Stimulated activated CD4-positive, alpha-beta T cell treated with anti-CD3 and anti-CD28 coated beads, Interleukin-15, amount 100 ng/mL, for 24 hours (primary cell): ENCODE measurements at regions not wholly inside any gene's neighbourhood (a gene's known extent, or its start where the extent isn't known, plus 50 kb on each side); places are given as distances from the start of the nearest gene placed in this dataset.
"Not testable (repeated sequence)": the region's sequence is repeated elsewhere in the genome, so short reads cannot be mapped to it uniquely, and the experiment has no call there.

Experiments used
- DNase-seq: peaks from one replicate; pipeline ENCODE4 v3.0.0-alpha.2; 2020

- no peak for DNase-seq
Measured at GRCh38 chr14:106026026-106026425, 499.6 kb downstream of the TMEM121 start.

- not testable (repeated sequence) for DNase-seq
Measured at GRCh38 chr14:106027759-106028158, 501.4 kb downstream of the TMEM121 start.

- DNase-seq: no peak
Measured at GRCh38 chr14:106029959-106030358, 503.6 kb downstream of the TMEM121 start.

GRCh38 chr14:106037380-106037779 is 511.0 kb downstream of the TMEM121 start:
- DNase-seq: no peak

GRCh38 chr14:106038263-106038662 is 511.9 kb downstream of the TMEM121 start:
- no peak for DNase-seq

- peak; percentile 77 for DNase-seq
Measured at GRCh38 chr14:106039400-106039799, 513.0 kb downstream of the TMEM121 start.

GRCh38 chr14:106044515-106044914 is 518.1 kb downstream of the TMEM121 start:
- no peak for DNase-seq

- DNase-seq: peak; percentile 93
Measured at GRCh38 chr14:106044949-106045596, 518.7 kb downstream of the TMEM121 start.

GRCh38 chr14:106051796-106052195 is 525.4 kb downstream of the TMEM121 start:
- no peak for DNase-seq

- no peak for DNase-seq
Measured at GRCh38 chr14:106055289-106055688, 528.9 kb downstream of the TMEM121 start.

- no peak for DNase-seq
Measured at GRCh38 chr14:106058342-106058741, 532.0 kb downstream of the TMEM121 start.

GRCh38 chr14:106060276-106060975 is 534.0 kb downstream of the TMEM121 start:
- no peak for DNase-seq

- peak; percentile 87 for DNase-seq
Measured at GRCh38 chr14:106061877-106062500, 535.6 kb downstream of the TMEM121 start.

- no peak for DNase-seq
Measured at GRCh38 chr14:106062502-106063272, 536.3 kb downstream of the TMEM121 start.

- no peak for DNase-seq
Measured at GRCh38 chr14:106067935-106068334, 541.6 kb downstream of the TMEM121 start.

- DNase-seq: no peak
Measured at GRCh38 chr14:106069804-106070625, 543.6 kb downstream of the TMEM121 start.

GRCh38 chr14:106080922-106081321 is 554.5 kb downstream of the TMEM121 start:
- no peak for DNase-seq

- not testable (repeated sequence) for DNase-seq
Measured at GRCh38 chr14:106081721-106082120, 555.3 kb downstream of the TMEM121 start.

GRCh38 chr14:106083082-106083481 is 556.7 kb downstream of the TMEM121 start:
- no peak for DNase-seq

- DNase-seq: no peak
Measured at GRCh38 chr14:106087837-106088236, 561.5 kb downstream of the TMEM121 start.

- DNase-seq: not testable (repeated sequence)
Measured at GRCh38 chr14:106088860-106089259, 562.5 kb downstream of the TMEM121 start.

GRCh38 chr14:106094654-106095189 is 568.3 kb downstream of the TMEM121 start:
- peak; percentile 91 for DNase-seq
